GM21447 (cell line): ENCODE measurements at regions not wholly inside any gene's neighbourhood (a gene's known extent, or its start where the extent isn't known, plus 50 kb on each side); places are given as distances from the start of the nearest gene placed in this dataset.

ENCODE experiments used
- ATAC-seq: cut with Tn5 transposase; IDR thresholded peaks from one replicate; pipeline ENCODE4 v1.9.1; 2021; ENCODE audit not compliant: unreplicated experiment

DNA sequence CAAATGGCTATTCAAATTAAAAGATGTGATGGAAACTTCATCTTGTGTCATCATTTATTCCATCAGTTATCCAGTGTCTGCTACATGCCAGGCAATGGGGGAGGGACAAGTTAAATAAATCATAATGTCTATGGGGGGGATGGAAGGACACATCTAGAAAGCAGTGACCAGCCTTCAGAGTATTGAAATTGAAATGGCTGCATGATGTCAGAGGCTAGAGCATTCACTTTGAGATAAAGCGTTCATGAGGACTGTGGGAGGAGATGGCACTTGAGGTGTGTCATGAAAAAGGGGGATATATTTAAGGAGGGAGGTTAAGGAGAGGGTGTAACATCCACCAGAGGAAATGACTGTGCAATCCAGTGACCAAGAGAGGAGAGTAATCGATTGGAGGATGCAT, 50.6 kb downstream of the SLIT2 start:
- ATAC-seq: no peak

DNA sequence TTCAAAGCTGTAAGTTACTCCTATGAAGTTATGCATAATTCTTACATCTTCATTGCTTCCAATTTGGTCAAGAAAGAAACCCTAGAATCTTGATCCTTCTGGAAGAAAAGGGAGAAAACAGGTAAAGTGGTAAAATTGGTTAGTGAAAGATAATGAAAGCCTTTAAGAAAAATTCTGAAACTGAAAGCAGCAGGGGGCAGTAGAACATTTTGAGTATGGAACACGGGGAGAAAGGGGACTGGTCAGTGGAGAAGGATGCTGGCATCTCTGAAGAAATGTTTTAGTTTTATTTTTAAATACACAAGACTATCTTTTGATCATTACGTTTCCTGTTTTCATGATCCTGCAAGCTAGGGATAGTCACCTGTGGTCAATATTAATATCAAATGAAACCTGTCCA, 54.3 kb downstream of the SLIT2 start:
- ATAC-seq: no peak

DNA sequence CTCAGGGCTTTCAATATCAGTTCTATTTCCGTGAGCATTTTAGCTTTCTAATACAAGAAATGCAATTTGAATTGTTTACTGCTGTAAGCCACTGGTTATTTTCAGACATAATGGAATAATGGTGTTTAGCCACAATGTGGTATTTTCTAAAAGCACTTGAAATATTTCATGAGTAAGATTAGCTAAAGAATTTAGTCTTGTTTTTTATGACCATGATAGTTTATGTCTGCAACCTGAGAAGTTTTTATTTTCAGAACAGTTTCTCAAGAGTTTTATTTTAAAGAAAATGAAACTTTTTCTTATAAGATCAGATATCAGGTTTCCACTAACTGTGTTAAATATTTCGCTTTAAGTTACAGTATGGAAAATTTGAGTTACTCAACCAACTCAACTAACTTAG, 60.2 kb downstream of the SLIT2 start:
- ATAC-seq: no peak

DNA sequence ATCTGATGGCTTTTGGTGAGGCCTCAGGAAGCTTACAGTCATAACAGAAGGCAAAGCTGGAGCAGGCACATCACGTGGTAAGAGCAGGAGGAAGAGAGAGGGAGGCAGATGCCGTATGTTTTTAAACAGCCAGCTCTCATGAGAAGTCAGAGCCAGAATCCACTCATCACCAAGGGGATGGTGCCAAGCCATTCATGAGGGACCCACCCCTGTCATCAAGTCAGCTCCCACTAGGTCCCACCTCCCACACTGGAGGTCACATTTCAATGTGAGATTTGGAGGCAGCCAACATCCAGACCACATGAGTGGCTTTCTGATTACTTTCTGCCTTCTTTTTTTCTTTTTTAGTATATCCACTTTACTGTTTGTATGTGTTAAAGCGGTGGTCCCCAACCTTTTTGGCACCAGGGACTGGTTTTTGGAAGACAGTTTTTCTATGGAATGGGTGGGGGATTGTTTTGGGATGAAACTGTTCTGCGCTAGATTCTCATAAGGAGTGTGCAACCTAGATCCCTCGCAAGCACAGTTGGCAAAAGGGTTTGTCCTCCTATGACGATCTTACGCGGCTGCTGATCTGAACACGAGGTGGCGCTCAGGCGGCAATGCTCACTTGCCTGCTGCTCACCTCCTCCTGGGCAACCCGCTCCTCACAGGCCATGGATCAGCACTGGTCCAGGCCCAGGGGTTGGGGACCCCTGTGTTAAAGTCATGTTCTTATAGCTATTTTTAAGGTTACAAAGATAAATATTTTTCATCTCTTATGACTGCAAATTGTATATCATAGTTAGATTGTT, 61.7 kb downstream of the SLIT2 start:
- no peak for ATAC-seq

DNA sequence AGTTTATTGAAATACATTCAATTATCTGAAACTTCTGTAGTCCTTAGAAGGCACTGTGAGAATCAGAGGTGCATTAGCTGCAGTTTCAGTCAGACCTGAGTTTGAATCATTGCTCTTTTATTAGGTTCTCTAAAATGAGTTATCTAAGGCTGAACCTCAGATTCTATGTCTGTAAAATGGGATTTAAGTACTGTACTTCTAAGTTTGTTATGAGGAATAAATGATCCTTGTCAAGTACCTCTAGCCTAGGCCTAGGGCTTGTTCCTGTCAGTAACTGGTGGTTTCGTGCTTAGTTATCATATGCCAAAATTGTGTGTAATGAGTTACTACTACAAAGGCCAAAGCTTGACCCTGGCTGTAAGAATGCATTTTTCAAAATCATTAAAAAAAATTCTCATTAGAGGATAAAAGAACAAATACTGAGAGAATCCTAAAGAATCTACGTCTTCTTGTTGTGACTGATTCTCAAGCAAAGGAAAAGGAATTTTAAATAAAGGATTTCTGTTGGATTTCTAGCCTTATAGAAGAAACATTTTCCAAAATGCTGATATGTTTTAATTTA, 65.8 kb downstream of the SLIT2 start:
- ATAC-seq: no peak

DNA sequence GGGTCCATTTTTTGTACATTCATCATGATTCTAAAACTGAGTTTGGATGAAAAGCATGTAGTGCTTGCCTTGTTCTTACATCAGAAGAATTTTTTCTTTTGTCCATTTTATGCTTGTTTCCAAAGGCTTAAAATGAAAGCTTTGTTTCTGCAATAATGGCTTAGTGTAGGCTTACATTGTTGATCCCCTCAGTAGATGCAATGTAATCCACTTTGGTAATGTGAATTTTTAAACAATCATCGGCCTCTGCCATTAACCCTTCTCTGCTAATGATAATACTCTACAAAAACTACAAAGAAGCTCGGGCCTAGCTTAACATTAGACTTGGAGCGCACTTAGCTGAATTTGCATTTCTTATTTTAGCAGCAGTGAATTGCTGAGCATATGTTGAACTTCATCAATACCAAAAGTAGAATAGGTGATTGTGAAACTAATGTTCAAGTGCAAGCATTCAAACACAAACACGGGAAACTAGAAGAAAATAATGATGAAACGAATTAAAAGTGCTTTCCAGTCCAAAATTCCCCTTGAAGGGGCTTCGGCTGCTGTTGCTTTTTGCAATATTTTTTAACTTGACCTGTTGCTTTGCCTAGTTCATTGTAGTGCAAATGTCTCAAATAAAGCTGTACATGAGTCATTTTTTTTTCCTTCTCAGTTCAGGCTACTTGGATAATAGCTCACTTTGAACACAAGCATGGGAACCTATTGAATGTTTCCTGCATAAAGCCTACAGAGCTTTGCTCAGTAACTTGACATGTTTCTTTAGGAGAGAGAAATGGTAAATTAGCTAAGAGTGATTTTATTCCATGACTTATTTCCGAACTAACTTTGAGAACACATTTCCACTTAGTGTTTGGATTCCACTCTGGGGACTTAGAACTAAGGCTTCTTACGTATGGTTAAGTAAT, 66.5 kb downstream of the SLIT2 start:
- ATAC-seq: no peak

DNA sequence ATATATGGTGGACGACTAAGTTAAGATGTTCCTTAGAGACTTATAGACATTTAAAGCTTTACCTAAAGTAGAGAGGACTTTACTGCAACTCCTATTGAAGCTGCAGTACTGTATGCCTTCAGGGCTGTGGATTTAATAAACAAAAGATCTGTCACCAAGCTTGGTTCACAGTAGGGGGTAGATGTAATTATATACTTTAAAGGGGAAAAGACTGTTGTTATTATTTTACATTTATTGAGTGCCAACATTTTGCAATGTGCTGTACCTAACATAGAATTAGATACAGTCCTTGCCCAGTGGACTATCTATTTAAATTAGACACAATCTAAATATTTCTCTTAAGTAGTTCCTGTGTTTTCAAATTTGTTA, 67.2 kb downstream of the SLIT2 start:
- ATAC-seq: no peak

DNA sequence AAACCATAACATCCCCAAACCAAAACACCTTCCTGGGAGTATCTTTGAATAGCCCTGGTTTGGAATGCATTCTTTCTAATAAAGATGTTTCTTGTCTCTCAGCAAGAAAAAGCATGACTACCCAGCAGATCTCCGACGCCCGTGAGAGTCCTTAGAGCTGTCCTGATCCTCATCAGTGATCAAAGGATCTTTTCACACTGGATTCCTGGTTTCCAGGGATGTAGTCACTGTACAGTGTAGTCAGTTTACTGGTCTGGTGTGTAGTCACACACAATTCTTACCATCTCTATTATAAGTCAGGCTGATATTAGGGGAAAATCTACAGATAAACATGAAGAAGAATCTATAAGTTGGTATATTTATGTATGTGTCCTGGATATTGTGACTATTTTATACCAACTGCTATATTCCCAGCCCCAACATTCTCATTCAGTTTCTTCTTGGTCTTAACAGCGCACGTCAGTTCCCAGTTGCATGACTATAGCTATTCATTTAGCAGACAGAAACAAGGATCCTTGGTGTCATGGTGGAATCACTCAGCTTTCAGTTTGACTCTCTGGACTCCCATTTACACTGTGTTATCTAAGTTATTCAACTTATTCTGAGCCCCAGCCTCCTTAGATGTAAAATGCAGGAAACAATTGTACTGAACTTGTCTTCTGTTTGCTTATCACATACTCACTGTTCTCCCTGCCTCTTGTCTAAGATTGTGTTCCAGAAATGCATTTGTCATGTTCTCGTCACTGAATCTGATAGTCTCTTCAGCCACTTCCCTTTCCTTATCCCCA, 68.3 kb downstream of the SLIT2 start:
- no peak for ATAC-seq

DNA sequence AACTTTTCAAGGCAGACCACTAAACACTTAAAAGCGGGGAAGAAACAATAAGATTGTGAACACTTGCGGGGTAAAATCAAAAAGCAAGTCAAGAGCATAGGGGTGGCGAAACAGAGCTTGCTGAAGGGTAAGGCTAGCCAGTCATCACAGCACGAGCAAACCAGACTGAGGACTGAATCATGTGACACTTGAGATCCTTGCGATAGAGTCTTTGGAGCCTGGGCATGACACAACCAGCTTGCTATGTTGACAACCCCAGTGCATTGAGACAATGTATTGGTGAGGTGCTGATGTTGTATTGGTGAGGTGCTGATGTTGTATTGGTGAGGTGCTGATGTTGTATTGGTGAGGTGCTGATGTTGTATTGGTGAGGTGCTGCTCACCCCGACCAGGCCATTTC, 72.3 kb downstream of the SLIT2 start:
- ATAC-seq: no peak

DNA sequence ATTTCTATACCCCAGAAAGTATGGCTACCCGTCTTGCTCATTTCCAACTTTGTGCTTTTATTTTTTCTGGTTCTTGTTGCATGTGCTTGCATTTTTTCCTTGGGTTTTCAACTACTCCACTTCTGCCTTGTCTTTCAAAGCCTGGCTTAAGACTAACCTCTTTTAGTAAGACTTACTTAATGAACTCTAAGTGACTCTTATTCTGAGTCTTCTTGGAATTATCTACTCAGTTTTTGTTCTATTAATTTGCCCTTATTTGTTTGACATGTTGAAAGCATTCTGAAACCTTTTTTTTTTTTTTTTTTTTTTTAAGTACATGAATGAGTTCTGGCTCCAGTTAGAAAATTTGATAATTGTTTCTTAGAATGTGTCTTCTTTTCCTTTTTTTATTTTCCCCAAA, 74.8 kb downstream of the SLIT2 start:
- ATAC-seq: no peak

DNA sequence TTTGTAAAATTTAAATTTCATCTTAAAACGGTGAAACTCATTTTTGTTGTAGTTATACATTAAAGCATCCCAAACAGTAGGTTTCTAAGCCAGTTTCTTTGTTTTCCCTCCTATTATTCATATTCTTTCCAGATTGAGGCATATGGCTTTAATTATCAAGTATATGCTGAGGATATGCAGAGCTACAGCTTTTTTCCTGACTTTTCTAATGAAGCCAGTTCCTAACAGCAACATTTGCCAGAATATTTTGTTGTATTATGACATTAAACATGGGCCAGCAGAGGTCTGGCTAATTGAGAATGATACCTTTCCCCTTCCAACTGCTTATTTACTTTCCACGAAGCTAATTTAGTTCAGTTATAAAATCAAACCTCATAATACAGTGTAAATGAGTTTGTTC, 75.3 kb downstream of the SLIT2 start:
- ATAC-seq: no peak

DNA sequence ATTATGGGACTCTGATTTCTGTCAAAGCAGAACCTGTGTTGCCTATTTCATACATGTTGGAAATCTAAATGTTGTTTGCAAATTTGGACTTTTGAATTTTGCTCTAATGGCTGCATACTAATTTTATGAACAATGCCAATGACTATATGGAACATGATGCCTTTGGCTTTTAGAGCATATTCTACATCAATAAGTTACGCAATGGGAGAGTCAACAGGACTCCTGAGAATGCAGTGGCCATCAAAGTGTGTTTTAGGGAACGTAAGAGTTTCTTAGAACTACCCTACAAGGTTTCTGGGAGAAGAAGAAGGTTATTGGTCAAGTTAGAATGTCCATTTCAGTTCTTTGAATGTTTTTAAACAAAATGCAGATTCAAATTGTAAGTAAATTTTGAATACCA, 76.1 kb downstream of the SLIT2 start:
- no peak for ATAC-seq

DNA sequence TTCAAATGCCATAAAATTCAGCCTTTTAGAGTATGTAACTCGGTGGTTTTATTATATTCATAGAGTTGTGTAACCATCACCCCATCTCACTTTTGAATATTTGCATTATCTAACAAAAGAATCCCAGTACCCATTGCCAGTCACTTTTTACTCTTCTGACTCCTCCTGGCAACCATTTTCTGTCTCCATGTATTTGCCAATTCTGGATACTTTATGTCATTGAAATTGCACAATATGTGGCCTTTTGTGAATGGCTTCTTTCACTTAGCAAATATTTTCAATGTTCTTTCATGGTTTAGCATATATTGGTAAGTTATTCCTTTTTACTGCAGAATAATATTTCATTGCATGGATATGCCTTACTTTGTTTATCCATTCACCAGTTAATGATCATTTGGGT, 79.9 kb downstream of the SLIT2 start:
- no peak for ATAC-seq

DNA sequence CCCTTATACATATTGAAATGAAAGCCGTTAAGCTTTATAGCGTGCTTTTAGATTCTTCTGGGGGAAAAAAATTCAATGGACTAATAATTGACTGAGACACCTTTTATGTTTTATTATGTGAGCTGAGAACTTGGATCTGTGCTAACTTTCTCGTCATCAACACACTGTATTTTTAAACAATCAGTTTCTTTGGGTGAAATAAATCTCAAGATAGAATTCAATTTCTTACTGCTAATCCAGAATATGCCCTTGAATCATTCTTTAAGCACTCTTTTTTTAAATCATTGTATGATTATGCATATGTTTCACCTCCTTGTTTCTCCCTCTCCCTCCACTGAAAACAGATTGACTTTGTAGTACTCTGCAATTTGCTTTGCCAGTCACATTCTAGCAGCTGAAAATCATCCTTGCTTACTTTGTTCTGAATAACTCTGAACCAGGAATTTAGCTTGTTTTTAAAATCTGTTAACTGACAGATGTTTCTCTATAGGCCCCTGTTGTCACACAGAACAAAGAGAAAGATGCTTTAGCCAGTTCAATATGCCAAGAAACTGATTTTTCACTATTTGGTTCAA, 81.5 kb downstream of the SLIT2 start:
- no peak for ATAC-seq

DNA sequence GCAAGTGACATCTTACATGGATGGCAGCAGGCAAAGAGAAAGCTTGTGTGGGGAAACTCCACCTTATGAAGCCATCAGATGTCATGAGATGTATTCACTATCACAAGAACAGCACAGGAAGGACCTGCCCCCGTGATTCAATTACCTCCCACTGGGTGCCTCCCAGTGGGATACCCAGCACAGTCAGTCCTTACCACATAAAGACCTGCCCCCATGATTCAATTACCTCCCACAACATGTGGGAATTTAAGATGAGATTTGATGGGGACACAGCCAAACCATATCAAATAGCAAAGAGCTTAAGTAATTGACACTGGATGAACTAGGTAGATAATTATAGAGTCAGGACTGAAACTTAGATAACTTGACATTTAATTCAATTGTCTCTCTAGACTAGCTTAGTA, 85.6 kb downstream of the SLIT2 start:
- ATAC-seq: no peak

DNA sequence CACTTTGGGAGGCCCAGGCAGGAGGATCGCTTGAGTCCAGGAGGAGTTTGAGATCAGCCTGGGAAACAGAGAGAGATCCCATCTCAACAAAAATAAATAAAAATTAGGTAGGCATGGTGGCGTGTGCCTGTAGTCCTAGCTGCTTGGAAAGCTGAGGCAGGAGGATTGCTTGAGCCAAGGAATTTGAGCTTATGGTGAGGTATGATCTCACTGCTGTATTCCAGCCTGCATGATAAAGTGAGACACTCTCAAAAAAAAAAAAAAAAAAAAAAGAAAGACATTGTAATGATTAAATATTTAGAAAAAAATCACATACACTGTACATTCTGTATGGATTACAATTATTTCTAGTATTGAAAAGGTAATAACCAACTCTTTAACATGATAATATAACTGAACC, 87.1 kb downstream of the SLIT2 start:
- no peak for ATAC-seq

DNA sequence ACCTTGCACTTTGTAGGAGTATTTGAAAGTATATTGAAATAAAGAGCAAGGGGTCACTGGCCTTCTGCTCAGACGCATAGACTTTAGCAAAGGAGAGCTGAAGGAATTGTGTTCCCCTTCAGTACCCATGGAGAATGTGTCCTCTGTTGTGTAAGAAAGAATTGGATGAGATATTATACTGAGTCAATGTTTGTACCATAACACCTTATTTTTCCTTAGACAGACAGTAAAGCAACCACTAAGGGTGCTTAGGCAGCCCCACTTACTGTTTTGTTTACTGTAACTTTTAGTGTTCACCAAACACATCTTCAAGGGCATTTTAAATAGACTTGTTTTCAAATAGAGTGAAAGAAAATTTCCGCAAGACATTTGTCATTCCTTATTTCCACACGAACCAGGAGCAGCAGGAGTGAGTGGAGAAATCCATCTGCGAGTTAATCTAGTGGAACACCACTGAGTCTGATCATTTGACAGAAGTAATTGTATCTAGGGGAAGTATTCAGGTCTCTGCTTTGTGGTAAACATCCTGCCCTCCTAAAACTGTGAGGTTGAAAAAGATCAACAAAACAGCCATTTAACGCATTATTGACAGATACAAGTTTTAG, 89.5 kb downstream of the SLIT2 start:
- ATAC-seq: no peak

DNA sequence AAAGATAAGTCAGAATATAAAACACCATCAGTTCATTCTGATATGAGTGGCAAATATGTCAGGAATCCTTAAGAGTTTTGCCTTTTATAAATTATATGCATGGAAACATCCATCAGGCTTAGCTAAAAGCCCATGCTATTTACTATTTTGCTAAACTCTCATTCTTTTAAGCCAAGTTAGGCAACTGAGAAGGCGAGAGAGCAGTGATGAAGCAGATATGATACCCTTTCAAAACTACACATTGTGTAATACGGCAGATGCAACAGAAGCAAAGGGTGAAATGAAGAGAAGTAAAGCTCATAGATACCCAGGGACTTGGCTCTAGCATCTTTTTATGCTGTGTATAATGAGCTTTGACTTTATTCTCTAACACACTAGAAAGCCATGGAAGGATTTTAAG, 95.8 kb downstream of the SLIT2 start:
- no peak for ATAC-seq

DNA sequence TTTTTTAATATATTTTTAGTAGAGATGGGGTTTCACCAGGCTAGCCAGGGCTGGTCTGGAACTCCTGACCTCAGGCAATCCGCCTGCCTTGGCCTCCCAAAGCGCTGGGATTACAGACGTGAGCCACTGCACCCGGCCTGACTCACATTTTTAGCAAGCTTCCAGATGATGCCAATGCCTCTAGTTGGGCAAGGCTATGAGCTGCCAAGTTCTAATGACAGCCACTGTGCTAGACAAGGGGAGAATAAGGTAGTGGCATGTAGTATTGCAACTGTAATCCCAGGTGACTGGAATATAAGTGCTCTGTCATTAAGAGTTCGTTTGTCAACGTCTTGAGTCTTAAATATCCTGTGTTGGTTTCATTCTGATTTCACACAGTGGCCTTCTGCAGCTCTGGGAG, 96.7 kb downstream of the SLIT2 start:
- no peak for ATAC-seq

DNA sequence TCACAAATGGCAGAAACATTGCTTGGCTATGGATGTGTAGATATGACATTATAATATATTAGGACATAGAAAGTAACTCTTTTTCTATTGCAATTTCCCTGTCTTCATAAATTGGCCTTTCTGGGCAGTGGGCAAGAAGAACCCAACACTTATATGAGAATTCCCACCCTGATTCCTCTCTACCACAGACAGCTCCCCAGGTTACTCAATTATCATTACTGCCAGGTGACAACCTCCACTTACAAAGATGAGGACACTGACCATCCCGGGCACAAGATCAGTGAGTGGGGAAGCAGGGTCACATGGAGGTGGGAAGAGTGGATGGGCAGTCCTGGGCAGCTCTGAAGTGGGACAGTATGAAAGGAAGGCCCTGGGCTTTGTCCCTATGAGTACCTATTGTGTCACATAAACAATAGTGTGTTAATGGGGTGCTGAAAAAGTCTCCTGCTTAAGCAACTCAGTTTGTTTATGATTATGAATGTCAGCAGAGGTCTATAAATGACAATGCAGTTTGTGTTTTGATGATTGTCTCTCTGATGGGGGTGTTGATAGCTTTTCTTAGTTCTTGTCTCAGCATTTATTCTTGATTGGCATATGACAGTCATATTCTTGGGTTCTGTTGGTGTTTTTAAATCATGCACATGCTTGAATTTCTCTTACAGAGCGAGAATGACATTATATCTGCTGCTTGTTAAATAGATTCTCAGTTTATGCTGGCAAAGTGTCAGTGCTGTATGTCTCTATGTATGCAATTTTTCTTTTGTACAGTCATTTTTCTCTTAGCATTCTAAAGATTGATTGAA, 99.9 kb downstream of the SLIT2 start:
- ATAC-seq: no peak
